ENCODE measurements at regions not wholly inside any gene's neighbourhood (a gene's known extent, or its start where the extent isn't known, plus 50 kb on each side); places are given as distances from the start of the nearest gene placed in this dataset.
A peak's percentile ranks its signal among the peaks of the same experiment; 100 is the strongest.

DNA sequence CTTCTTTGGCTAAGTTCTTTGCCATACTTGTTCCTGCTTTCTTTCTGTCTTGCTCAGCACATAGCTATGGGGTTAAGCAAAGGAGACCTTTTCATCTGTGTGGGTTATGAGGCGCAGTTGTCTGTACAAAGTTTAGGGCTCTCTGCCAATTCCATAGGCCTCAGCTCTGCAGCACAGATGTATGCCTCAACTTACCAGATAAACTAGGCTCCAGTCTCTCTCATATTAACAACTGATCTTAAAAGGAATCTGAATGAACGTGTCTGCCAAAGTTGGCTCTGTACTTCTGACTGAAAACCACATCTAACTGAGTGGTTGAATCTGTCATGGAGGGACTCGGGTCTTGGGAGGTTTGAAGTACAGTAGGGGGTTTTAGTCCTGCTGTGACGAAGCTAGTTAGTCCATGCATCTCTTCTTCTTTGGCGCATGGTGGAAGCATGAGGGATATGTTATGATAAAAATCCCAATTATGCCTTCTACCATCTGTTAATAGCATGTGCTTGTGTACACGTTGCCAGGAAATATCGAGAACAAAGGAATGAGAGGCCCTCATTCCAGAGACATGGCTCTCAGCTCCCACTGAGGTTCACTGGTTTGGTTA, 114.6 kb upstream of the TSC22D2 start:
- Histone ChIP-seq H3K4me1 (no peaks in the 10 kb centered on the region), H3K27ac (no peak overlapping the region), H3K9me3 (no peaks in the 10 kb centered on the region), H3K27me3 (ENCODE audit: low read depth) (no peaks in the 10 kb centered on the region), H3K36me3 (no peaks in the 10 kb centered on the region), H3K4me3 (no peak overlapping the region)
- DNase-seq (no peak), ATAC-seq (no peak)
- TF ChIP-seq, protein P1, sequence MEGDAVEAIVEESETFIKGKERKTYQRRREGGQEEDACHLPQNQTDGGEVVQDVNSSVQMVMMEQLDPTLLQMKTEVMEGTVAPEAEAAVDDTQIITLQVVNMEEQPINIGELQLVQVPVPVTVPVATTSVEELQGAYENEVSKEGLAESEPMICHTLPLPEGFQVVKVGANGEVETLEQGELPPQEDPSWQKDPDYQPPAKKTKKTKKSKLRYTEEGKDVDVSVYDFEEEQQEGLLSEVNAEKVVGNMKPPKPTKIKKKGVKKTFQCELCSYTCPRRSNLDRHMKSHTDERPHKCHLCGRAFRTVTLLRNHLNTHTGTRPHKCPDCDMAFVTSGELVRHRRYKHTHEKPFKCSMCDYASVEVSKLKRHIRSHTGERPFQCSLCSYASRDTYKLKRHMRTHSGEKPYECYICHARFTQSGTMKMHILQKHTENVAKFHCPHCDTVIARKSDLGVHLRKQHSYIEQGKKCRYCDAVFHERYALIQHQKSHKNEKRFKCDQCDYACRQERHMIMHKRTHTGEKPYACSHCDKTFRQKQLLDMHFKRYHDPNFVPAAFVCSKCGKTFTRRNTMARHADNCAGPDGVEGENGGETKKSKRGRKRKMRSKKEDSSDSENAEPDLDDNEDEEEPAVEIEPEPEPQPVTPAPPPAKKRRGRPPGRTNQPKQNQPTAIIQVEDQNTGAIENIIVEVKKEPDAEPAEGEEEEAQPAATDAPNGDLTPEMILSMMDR (IDR thresholded peaks at IDR 0.05), result no peak
- intact Hi-C loops (cut with DNase I), result no loop called here

DNA sequence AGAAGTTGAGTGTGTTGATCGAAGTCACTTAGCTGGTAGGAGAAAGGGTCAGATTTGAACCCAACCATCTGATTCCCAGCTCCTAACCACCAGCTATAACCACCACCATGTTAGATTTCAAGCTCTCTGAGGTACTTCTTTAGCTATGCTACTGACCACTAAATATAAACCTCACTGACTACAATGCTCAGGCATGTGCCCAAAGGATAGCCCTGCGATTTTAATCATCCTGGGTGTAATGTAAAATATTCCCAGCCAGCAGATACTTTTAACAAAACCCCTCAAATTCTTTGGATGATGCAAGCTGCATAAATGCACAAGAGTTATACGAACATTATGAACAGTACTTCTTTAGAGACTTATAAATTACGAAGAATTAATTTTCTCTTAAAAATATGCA, 115.2 kb upstream of the TSC22D2 start:
- H3K4me3 ChIP-seq, result no peak overlapping the region
- no peak for ATAC-seq
- TF ChIP-seq, protein P1 (IDR thresholded peaks at IDR 0.05), result no peak
- H3K9me3 ChIP-seq, result no peaks in the 10 kb centered on the region
- intact Hi-C loops (cut with DNase I), result no loop called here
- H3K27me3 ChIP-seq (ENCODE audit: low read depth), result no peaks in the 10 kb centered on the region
- no peak for DNase-seq
- no peaks in the 10 kb centered on the region for H3K36me3 ChIP-seq
- H3K4me1 ChIP-seq, result no peaks in the 10 kb centered on the region
- H3K27ac ChIP-seq, result no peak overlapping the region

DNA sequence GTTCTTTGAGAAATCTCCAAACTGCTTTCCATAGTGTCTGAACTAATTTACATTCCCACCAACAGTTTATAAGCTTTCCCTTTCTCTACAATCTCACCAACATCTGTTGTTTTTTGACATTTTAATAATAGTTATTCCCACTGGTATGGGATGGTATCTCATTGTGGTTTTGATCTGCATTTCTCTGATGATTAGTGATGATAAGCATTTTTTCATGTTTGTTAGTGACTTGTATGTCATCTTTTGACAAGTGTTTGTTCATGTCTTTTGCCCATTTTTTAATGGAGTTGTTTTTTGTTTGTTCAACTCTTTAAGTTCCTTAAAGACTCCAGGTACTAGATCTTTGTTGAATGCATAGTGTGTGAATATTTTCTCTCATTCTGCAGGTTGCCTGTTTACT, 116.6 kb upstream of the TSC22D2 start:
- TF ChIP-seq, protein P1 (IDR thresholded peaks at IDR 0.05), result no peak
- Histone ChIP-seq H3K27ac (no peak overlapping the region), H3K36me3 (no peaks in the 10 kb centered on the region), H3K9me3 (no peaks in the 10 kb centered on the region), H3K4me1 (no peaks in the 10 kb centered on the region), H3K27me3 (ENCODE audit: low read depth) (no peaks in the 10 kb centered on the region), H3K4me3 (no peak overlapping the region)
- no peak for DNase-seq
- ATAC-seq, result no peak
- intact Hi-C loops (cut with DNase I), result no loop called here

DNA sequence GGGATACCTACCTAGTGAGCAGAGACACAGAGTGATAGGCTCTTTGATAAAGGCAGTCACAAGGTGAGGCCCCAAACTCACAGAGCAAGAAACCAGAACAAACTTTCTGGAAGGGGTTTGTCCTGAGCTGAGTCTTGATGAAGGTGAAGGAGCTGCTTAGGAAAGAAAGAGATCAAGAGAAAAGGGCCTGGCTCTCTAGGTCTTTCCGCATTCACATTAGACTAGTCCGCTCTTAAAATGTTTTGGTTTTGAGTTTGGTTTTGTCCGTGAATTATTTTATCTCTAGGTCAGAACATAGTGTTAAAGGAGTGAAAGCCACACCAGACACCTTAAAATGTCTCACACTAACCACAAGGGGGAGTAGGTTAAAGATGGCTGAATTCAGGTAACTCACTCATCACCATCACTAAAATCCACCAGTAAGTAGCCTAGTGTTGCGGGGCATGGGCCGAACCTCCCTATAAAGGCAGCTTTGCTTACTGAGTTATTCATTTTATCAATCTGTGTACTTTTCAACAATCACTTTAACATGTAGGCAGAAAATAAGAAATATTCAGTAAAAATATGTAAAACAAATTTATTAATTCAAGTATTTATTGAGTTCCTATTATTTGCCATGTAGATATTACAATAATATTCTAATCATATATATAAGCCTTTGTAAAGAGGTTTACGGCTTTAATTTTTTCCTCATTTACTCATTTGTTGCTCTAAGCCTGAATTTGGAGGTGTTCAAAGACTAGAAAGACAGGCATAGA, 121.5 kb upstream of the TSC22D2 start:
- peak; percentile 85 to 93 for ATAC-seq
- intact Hi-C loops (cut with DNase I), result loop anchor here (10.0 kb wide), 1 partner anchor 208 kb away; no protein-coding TSS in a partner anchor

DNA sequence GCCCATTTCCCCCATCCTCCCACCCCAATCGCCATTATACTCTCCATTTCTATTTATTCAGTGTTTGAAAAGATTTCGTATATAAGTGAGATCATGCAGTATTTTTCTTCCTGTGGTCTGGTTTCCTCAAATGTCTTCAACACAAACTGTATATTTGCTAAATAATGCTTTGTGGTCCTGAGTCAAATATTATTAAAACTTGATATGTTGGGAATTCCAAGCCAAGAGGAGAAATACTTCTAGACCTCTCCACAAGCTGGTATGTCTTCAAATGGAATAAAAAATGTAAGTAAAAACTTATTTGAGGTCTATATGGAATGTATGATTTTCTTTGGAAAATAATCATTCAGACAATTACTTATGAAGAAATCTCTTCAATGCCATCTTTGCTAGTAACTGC, 122.5 kb upstream of the TSC22D2 start:
- no peaks in the 10 kb centered on the region for H3K36me3 ChIP-seq
- no peak overlapping the region for H3K4me3 ChIP-seq
- H3K4me1 ChIP-seq, result no peaks in the 10 kb centered on the region
- no peaks in the 10 kb centered on the region for H3K27me3 ChIP-seq (ENCODE audit: low read depth)
- H3K9me3 ChIP-seq, result no peaks in the 10 kb centered on the region
- intact Hi-C loops (cut with DNase I), result loop anchor here (10.0 kb wide), 1 partner anchor 209 kb away; no protein-coding TSS in a partner anchor
- TF ChIP-seq, protein P1 (IDR thresholded peaks at IDR 0.05), result no peak
- ATAC-seq (no peak), DNase-seq (no peak)
- H3K27ac ChIP-seq, result no peak overlapping the region

More for the DNA sequence above, 121.5 kb upstream of the TSC22D2 start:
- Histone ChIP-seq H3K4me3 (no peak overlapping the region), H3K36me3 (no peaks in the 10 kb centered on the region), H3K27me3 (ENCODE audit: low read depth) (no peaks in the 10 kb centered on the region), H3K9me3 (no peaks in the 10 kb centered on the region), H3K4me1 (no peaks in the 10 kb centered on the region), H3K27ac (no peak overlapping the region)
- DNase-seq, result no peak
- TF ChIP-seq, protein P1 (IDR thresholded peaks at IDR 0.05), result peak; percentile 56

Measured in lower lobe of right lung (tissue), 2 donors.